GM21367 (cell line): ENCODE measurements at regions not wholly inside any gene's neighbourhood (a gene's known extent, or its start where the extent isn't known, plus 50 kb on each side); places are given as distances from the start of the nearest gene placed in this dataset.
"Not testable (repeated sequence)": the region's sequence is repeated elsewhere in the genome, so short reads cannot be mapped to it uniquely, and the experiment has no call there.

Experiments
- ATAC-seq: cut with Tn5 transposase; IDR thresholded peaks from one replicate; pipeline ENCODE4 v1.9.1; 2021; ENCODE audit not compliant: unreplicated experiment

GRCh38 chr13:94824601-94825000, 112.3 kb upstream of the SOX21 start:
- no peak for ATAC-seq

GRCh38 chr13:94822356-94822755, 110.0 kb upstream of the SOX21 start:
- ATAC-seq, result no peak

GRCh38 chr13:94816256-94816655, 103.9 kb upstream of the SOX21 start:
- ATAC-seq, result no peak

GRCh38 chr13:94813920-94814475, 101.7 kb upstream of the SOX21 start:
- ATAC-seq, result peak; percentile 89

DNA sequence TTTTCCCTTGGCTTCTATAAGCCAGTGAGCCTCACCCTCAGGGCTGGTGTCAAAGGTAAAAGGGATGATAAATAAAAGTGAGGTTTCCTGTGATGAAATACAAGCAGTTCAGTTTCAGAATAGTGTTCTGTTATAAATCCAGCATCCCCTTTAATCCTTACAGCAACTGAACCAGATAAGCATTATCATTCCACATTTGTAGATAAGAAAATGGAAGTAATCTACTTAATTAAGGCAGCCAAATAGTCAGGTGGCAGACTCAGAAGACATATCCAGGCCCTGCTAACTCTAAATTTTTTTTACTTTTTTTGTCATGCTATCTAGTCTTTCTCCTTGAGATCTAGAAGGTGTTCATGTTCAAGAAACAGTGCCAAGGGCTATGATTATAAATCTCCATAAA, 99.4 kb upstream of the SOX21 start:
- no peak for ATAC-seq

- ATAC-seq, result no peak
These were observed 88.1 kb upstream of the SOX21 start for GRCh38 chr13:94800423-94800822.

DNA sequence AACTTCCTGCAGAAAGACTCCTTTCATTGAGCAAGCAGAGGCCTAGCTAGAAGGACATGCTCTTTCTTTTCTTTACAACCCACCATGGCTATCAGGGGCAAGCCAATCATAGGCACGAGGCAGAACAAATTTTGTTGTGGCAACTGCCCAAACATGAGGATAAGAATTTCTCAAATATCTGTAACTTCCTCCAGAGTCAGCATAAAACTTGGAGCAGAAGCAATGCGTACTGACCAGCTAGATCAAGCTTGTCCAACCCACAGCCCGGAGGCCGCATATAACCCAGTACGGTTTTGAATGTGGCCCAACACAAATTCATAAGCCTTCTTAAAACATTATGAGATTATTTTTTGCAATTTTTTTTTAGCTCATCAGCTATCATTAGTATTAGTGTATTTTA, 87.0 kb upstream of the SOX21 start:
- ATAC-seq, result no peak

DNA sequence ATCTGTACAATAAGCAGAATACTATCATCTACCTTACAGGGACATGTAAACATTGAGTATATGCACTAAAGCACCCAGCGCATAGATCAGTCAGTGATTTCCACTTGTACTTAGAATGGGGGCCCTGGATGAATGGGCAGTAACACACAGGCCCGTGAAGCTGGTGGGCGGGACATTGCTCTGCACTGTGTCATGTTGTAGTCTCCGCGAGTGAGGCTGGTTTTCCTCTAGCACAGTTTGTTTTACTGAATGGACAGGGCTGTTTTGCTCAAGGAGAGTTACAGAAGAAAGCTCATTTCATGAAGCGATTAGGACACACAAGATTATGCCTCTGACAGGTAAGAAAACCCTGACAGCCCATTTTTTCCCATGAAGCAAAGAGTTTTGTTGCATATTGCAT, 86.4 kb upstream of the SOX21 start:
- no peak for ATAC-seq

GRCh38 chr13:94795292-94795691, 82.9 kb upstream of the SOX21 start:
- no peak for ATAC-seq

DNA sequence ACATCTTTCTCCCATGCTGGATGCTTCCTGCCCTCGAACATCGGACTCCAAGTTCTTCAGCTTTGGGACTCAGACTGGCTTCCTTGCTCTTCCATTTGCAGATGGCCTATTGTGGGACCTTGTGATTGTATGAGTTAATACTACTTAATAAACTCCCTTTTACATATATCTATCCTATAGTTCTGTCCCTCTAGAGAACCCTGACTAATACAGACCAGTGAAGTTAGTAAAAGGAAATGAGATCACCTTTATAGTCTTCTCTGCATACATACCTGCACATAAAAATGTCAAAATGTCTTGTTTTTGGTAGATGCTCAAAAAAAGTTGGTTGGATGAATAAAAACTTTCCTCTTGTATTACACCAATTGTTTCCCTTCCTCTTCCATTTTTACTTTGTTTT, 73.9 kb upstream of the SOX21 start:
- not testable (repeated sequence) for ATAC-seq

GRCh38 chr13:94784066-94784465, 71.7 kb upstream of the SOX21 start:
- no peak for ATAC-seq

DNA sequence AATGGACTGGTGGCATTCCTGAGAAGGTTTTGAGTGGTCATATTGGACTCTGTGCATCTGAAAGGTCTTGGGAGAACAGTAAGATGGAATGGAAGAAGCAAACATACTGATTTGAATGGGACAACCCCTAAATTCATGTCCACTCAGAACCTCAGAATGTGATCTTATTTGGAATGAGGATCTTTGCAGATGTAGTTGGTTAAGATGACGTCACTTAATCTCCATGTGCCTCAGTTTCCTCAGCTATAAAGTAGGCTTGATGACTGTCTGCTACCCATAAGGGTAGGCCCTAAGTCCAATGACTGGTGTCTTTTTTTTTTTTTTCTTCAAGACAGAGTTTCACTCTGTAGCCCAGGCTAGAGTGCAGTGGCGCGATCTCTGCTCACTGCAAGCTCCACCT, 71.1 kb upstream of the SOX21 start:
- no peak for ATAC-seq

- ATAC-seq, result no peak
These were observed 68.1 kb upstream of the SOX21 start for GRCh38 chr13:94780421-94780820.

GRCh38 chr13:94778986-94779385, 66.6 kb upstream of the SOX21 start:
- no peak for ATAC-seq

DNA sequence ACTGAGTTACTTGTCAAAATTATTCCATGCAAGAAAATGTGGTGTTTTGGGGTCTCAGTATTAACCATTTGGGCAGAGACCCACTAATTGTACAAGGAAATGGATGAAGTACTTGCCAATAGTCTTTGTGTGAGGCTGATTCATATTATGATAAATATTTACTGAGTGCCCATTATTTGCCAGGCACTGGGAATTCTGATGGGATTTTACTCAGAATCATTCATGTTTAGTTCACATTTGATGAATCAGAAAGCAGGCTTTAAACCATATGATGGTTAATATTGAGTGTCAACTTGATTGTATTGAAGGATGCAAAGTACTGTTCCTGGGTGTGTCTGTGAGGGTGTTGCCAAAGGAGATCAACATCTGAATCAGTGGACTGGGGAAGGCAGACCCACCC, 66.2 kb upstream of the SOX21 start:
- ATAC-seq, result no peak

- no peak for ATAC-seq
These were observed 64.6 kb upstream of the SOX21 start for GRCh38 chr13:94776956-94777355.

- ATAC-seq, result no peak
These were observed 64.0 kb upstream of the SOX21 start for GRCh38 chr13:94776300-94776699.

DNA sequence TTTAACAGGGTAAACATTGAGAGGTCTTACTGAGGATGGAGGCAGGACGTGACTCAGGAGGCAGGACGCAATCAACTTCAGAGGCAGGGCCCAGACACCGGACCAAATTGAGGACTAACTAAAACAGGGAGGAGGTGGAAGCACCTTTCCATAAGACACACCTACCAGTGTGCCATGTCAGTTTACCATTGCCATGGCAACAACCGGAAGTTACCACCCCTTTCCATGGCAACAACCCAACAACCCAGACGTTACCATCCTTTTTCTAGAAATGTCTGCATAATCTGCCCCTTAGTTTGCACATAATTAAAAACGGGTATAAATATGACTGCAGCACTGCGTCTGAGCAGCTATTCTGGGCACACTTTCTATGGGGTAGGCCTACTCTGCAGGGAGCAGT, 53.5 kb upstream of the SOX21 start:
- ATAC-seq, result no peak

DNA sequence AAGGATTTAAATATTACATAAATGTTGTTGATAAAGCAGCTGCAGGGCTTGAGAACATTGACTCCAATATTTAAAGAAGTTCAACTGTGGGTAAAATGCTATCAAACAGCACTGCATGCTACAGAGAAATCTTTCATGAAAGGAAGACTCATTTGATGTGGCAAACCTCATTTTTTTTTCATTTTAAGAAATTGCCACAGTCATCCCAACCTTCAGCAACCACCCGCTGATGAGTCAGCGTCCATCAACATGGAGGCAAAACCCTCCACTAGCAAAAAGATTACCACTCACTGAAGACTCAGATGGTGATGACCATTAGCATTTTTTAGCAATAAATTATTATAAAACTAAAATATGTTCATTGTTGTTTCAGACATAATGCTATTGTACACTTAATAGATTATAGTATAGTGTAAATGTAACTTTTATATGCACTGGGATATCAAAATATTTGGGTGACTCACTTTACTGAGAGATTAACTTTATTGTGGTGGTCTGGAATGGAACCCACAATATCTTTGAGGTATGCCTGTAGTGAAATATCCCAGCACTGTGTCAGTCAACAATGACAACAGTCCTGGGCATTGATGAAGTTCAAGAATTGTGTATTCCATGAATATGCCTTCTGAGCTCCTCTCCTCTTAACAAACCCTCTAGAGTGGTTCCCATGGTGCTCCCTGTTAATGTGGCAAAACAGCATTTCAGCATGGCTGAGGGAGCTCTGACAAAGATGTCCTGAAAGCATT, 52.4 kb upstream of the SOX21 start:
- no peak for ATAC-seq
